ENCODE measurements at regions not wholly inside any gene's neighbourhood (a gene's known extent, or its start where the extent isn't known, plus 50 kb on each side); places are given as distances from the start of the nearest gene placed in this dataset.

DNA sequence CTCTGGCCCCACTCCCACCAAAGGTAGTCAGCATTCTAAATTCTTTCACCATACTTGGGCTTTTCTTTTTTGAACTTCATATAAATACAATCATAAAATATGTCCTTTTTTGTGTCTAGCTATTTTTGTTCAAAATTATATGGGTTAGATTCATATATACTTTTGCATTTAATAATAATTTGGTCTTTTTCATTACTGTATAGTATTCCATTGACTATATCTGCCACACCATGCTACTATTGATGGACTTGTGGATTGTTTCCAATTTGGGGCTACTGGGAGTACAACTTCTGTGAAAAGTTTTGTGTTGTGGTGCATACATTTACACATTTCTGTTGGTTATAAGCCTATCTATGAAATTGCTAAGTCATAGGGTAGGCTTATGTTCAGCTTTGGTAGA is 85.7 kb downstream of the GLUL start:
- H3K4me3 Mint-ChIP-seq = no peak overlapping the region
- CTCF ChIA-PET = no interaction called here
- intact Hi-C loops (cut with DNase I, micrococcal nuclease) = no loop called here
- H3K4me1 ChIP-seq (ENCODE audit: insufficient read depth, low read length) = no peaks in the 10 kb centered on the region
- H3K36me3 ChIP-seq (ENCODE audit: insufficient read depth, low read length) = no peaks in the 10 kb centered on the region
- POLR2A ChIA-PET = no interaction called here
- no peaks in the 10 kb centered on the region for H3K27me3 ChIP-seq (ENCODE audit: control insufficient read depth in 1 of 2, insufficient read depth in 2 of 2, low read length in 2 of 2)
- no peak overlapping the region for H3K4me3 ChIP-seq (ENCODE audit: low read length)
- H3K27ac Mint-ChIP-seq = no peak overlapping the region
- H3K4me1 Mint-ChIP-seq (ENCODE audit: low read depth) = peaks cover 11% of the 10 kb centered on the region
- DNase-seq (no peak), ATAC-seq (ENCODE audit: poor library complexity) (no peak)
- H3K36me3 Mint-ChIP-seq (ENCODE audit: low read depth) = no peaks in the 10 kb centered on the region
- no peaks in the 10 kb centered on the region for H3K9me3 Mint-ChIP-seq
- H3K27me3 Mint-ChIP-seq = no peaks in the 10 kb centered on the region
- TF ChIP-seq, protein P1, sequence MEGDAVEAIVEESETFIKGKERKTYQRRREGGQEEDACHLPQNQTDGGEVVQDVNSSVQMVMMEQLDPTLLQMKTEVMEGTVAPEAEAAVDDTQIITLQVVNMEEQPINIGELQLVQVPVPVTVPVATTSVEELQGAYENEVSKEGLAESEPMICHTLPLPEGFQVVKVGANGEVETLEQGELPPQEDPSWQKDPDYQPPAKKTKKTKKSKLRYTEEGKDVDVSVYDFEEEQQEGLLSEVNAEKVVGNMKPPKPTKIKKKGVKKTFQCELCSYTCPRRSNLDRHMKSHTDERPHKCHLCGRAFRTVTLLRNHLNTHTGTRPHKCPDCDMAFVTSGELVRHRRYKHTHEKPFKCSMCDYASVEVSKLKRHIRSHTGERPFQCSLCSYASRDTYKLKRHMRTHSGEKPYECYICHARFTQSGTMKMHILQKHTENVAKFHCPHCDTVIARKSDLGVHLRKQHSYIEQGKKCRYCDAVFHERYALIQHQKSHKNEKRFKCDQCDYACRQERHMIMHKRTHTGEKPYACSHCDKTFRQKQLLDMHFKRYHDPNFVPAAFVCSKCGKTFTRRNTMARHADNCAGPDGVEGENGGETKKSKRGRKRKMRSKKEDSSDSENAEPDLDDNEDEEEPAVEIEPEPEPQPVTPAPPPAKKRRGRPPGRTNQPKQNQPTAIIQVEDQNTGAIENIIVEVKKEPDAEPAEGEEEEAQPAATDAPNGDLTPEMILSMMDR (IDR thresholded peaks at IDR 0.05) = no peak
- no peaks in the 10 kb centered on the region for H3K9me3 ChIP-seq (ENCODE audit: control insufficient read depth in 1 of 2, insufficient read depth in 1 of 2, low read length in 2 of 2)
- no peak overlapping the region for H3K27ac ChIP-seq (ENCODE audit: low read depth in 1 of 2, low read length in 2 of 2)

DNA sequence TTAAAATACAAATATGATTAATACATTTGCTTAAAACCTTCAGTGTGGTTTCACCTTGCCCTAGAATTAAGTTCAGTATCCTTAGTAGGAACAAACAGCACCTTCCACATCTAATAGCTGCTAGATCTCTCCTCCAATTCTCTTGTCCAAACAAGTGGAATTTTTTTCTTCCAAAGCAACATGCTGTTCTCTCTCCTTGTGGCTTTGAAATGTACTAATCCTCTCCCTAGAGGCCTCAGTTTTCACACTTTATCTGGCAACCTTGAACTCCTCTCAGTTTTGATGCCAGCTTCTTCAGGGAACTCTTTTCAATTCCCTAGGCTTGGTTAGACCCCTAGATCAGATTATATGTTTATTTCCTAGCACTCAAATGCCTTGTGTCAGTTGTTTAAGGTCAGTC is 87.0 kb downstream of the GLUL start:
- Histone ChIP-seq H3K9me3 (ENCODE audit: control insufficient read depth in 1 of 2, insufficient read depth in 1 of 2, low read length in 2 of 2) (no peaks in the 10 kb centered on the region), H3K4me1 (ENCODE audit: insufficient read depth, low read length) (peaks cover 4% of the 10 kb centered on the region), H3K36me3 (ENCODE audit: insufficient read depth, low read length) (no peaks in the 10 kb centered on the region), H3K4me3 (ENCODE audit: low read length) (no peak overlapping the region), H3K27ac (ENCODE audit: low read depth in 1 of 2, low read length in 2 of 2) (no peak overlapping the region), H3K27me3 (ENCODE audit: control insufficient read depth in 1 of 2, insufficient read depth in 2 of 2, low read length in 2 of 2) (no peaks in the 10 kb centered on the region)
- Mint-ChIP-seq H3K27ac (no peak overlapping the region), H3K36me3 (ENCODE audit: low read depth) (no peaks in the 10 kb centered on the region), H3K9me3 (no peaks in the 10 kb centered on the region), H3K4me3 (no peak overlapping the region), H3K27me3 (no peaks in the 10 kb centered on the region), H3K4me1 (ENCODE audit: low read depth) (peaks cover 12% of the 10 kb centered on the region)
- TF ChIP-seq, protein P1 (IDR thresholded peaks at IDR 0.05) = no peak
- ATAC-seq (ENCODE audit: poor library complexity) (no peak), DNase-seq (no peak)
- intact Hi-C loops (cut with DNase I, micrococcal nuclease) = no loop called here
- ChIA-PET POLR2A (no interaction called here), CTCF (no interaction called here)

DNA sequence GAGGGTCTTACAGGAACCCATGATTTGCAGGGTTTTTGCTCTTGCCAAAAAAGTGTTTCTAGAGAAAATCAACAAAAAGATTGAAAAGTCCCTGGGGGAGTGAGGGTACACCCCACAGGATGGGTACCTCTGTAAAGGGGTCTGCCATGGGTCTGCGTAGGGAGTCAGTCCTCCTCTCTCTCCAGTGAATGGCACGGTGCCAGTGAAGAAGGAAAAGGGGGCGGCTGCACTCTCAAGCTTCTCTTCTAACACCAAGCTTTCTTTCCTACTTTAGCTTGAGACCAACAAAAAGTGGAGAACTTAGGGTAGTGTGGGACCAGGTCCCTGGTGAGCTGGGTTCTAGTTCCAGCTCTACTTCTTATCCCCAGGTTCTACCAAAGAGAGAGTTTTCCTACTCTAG is 87.4 kb downstream of the GLUL start:
- H3K27ac ChIP-seq (ENCODE audit: low read depth in 1 of 2, low read length in 2 of 2) = no peak overlapping the region
- no peak overlapping the region for H3K4me3 ChIP-seq (ENCODE audit: low read length)
- Mint-ChIP-seq H3K9me3 (no peaks in the 10 kb centered on the region), H3K27me3 (no peaks in the 10 kb centered on the region), H3K4me1 (ENCODE audit: low read depth) (peaks cover 12% of the 10 kb centered on the region), H3K27ac (no peak overlapping the region), H3K4me3 (no peak overlapping the region), H3K36me3 (ENCODE audit: low read depth) (no peaks in the 10 kb centered on the region)
- POLR2A ChIA-PET = no interaction called here
- CTCF ChIA-PET = no interaction called here
- peaks cover 4% of the 10 kb centered on the region for H3K4me1 ChIP-seq (ENCODE audit: insufficient read depth, low read length)
- DNase-seq (no peak), ATAC-seq (ENCODE audit: poor library complexity) (no peak)
- no peaks in the 10 kb centered on the region for H3K9me3 ChIP-seq (ENCODE audit: control insufficient read depth in 1 of 2, insufficient read depth in 1 of 2, low read length in 2 of 2)
- TF ChIP-seq, protein P1 (IDR thresholded peaks at IDR 0.05) = no peak
- no peaks in the 10 kb centered on the region for H3K27me3 ChIP-seq (ENCODE audit: control insufficient read depth in 1 of 2, insufficient read depth in 2 of 2, low read length in 2 of 2)
- H3K36me3 ChIP-seq (ENCODE audit: insufficient read depth, low read length) = no peaks in the 10 kb centered on the region
- intact Hi-C loops (cut with DNase I, micrococcal nuclease) = no loop called here

Measured in CD4-positive, alpha-beta T cell (primary cell).